ENCODE measurements at regions not wholly inside any gene's neighbourhood (a gene's known extent, or its start where the extent isn't known, plus 50 kb on each side); places are given as distances from the start of the nearest gene placed in this dataset.

- no CpG with 5 or more reads among the region's 3 CpGs for WGBS, 2 donors (ENCODE audit: extremely low coverage in 2 of 2, insufficient read length in 2 of 2, insufficient replicate concordance in 1 of 2)
- Histone ChIP-seq H3K23ac (ENCODE audit: low read depth, low read length, poor library complexity) (no peak overlapping the region), H3K36me3 (replicated peaks in 1 of 2; ENCODE audit: control insufficient read depth in 2 of 2, insufficient read depth in 2 of 2, low read length in 2 of 2) (no peaks in the 10 kb centered on the region), H3K79me1 (ENCODE audit: low read depth, low read length) (no peaks in the 10 kb centered on the region), H3K9ac (ENCODE audit: low read depth, low read length, poor library complexity) (no peak overlapping the region), H3K27ac (replicated peaks; ENCODE audit: low read length) (no peak overlapping the region), H3K18ac (ENCODE audit: low read length) (no peak overlapping the region), H2BK120ac (ENCODE audit: low read depth, low read length) (no peak overlapping the region), H3K4me2 (ENCODE audit: insufficient read depth, low read length, poor library complexity, severe bottlenecking) (no peak overlapping the region), H3K4me3 (ENCODE audit: low read length in 2 of 2) (no peak overlapping the region), H2BK5ac (ENCODE audit: low read length) (no peak overlapping the region), H2BK15ac (ENCODE audit: low read length) (no peak overlapping the region), H3K27me3 (ENCODE audit: control insufficient read depth in 3 of 3, insufficient read depth in 3 of 3, low read depth in 1 of 3, low read length in 3 of 3) (no peaks in the 10 kb centered on the region), H2AFZ (ENCODE audit: low read length) (no peak overlapping the region), H3K9me3 (replicated peaks in 1 of 2; ENCODE audit: control insufficient read depth in 2 of 2, insufficient read depth in 1 of 2, low read depth in 1 of 2, low read length in 2 of 2) (peaks cover 0 to 8% of the 10 kb centered on the region in 2 donors), H3K4ac (ENCODE audit: low read length) (no peak overlapping the region), H4K91ac (ENCODE audit: low read depth, low read length, poor library complexity) (no peak overlapping the region), H2BK12ac (ENCODE audit: low read length) (no peak overlapping the region), H4K8ac (ENCODE audit: low read depth, low read length) (no peak overlapping the region), H3K4me1 (ENCODE audit: control insufficient read depth in 2 of 2, insufficient read depth in 1 of 2, low read depth in 1 of 2, low read length in 2 of 2) (no peaks in the 10 kb centered on the region), H2AK5ac (ENCODE audit: low read depth, low read length) (no peak overlapping the region), H3K14ac (ENCODE audit: low read length) (no peak overlapping the region)
- no peak for DNase-seq (ENCODE audit: low spot score)
Measured at GRCh38 chr10:9157656-9158055, 1103.2 kb downstream of the GATA3 start.

GRCh38 chr10:9158675-9159074, 1104.2 kb downstream of the GATA3 start:
- Histone ChIP-seq H3K27ac (replicated peaks; ENCODE audit: low read length) (no peak overlapping the region), H2BK5ac (ENCODE audit: low read length) (no peak overlapping the region), H3K4me3 (ENCODE audit: low read length in 2 of 2) (no peak overlapping the region), H3K4ac (ENCODE audit: low read length) (no peak overlapping the region), H3K4me1 (ENCODE audit: control insufficient read depth in 2 of 2, insufficient read depth in 1 of 2, low read depth in 1 of 2, low read length in 2 of 2) (no peaks in the 10 kb centered on the region), H4K91ac (ENCODE audit: low read depth, low read length, poor library complexity) (no peak overlapping the region), H2AFZ (ENCODE audit: low read length) (no peak overlapping the region), H3K9me3 (replicated peaks in 1 of 2; ENCODE audit: control insufficient read depth in 2 of 2, insufficient read depth in 1 of 2, low read depth in 1 of 2, low read length in 2 of 2) (peaks cover 0 to 8% of the 10 kb centered on the region in 2 donors), H3K18ac (ENCODE audit: low read length) (no peak overlapping the region), H3K23ac (ENCODE audit: low read depth, low read length, poor library complexity) (no peak overlapping the region), H3K4me2 (ENCODE audit: insufficient read depth, low read length, poor library complexity, severe bottlenecking) (no peak overlapping the region), H2BK15ac (ENCODE audit: low read length) (no peak overlapping the region), H3K36me3 (replicated peaks in 1 of 2; ENCODE audit: control insufficient read depth in 2 of 2, insufficient read depth in 2 of 2, low read length in 2 of 2) (no peaks in the 10 kb centered on the region), H3K79me1 (ENCODE audit: low read depth, low read length) (no peaks in the 10 kb centered on the region), H2BK120ac (ENCODE audit: low read depth, low read length) (no peak overlapping the region), H2AK5ac (ENCODE audit: low read depth, low read length) (no peak overlapping the region), H4K8ac (ENCODE audit: low read depth, low read length) (no peak overlapping the region), H3K9ac (ENCODE audit: low read depth, low read length, poor library complexity) (no peak overlapping the region), H2BK12ac (ENCODE audit: low read length) (no peak overlapping the region), H3K14ac (ENCODE audit: low read length) (no peak overlapping the region), H3K27me3 (ENCODE audit: control insufficient read depth in 3 of 3, insufficient read depth in 3 of 3, low read depth in 1 of 3, low read length in 3 of 3) (no peaks in the 10 kb centered on the region)
- WGBS, 2 donors (ENCODE audit: extremely low coverage in 2 of 2, insufficient read length in 2 of 2, insufficient replicate concordance in 1 of 2), result no CpG with 5 or more reads among the region's 3 CpGs
- no peak for DNase-seq (ENCODE audit: low spot score)

GRCh38 chr10:9160275-9160674, 1105.8 kb downstream of the GATA3 start:
- Histone ChIP-seq H3K14ac (ENCODE audit: low read length) (no peak overlapping the region), H3K4me1 (ENCODE audit: control insufficient read depth in 2 of 2, insufficient read depth in 1 of 2, low read depth in 1 of 2, low read length in 2 of 2) (no peaks in the 10 kb centered on the region), H4K8ac (ENCODE audit: low read depth, low read length) (no peak overlapping the region), H3K23ac (ENCODE audit: low read depth, low read length, poor library complexity) (no peak overlapping the region), H3K79me1 (ENCODE audit: low read depth, low read length) (no peaks in the 10 kb centered on the region), H3K18ac (ENCODE audit: low read length) (no peak overlapping the region), H3K27ac (replicated peaks; ENCODE audit: low read length) (no peak overlapping the region), H4K91ac (ENCODE audit: low read depth, low read length, poor library complexity) (no peak overlapping the region), H3K4ac (ENCODE audit: low read length) (no peak overlapping the region), H2BK120ac (ENCODE audit: low read depth, low read length) (no peak overlapping the region), H2BK15ac (ENCODE audit: low read length) (no peak overlapping the region), H2AFZ (ENCODE audit: low read length) (no peak overlapping the region), H3K9me3 (replicated peaks in 1 of 2; ENCODE audit: control insufficient read depth in 2 of 2, insufficient read depth in 1 of 2, low read depth in 1 of 2, low read length in 2 of 2) (peaks cover 0 to 8% of the 10 kb centered on the region in 2 donors), H3K27me3 (ENCODE audit: control insufficient read depth in 3 of 3, insufficient read depth in 3 of 3, low read depth in 1 of 3, low read length in 3 of 3) (no peaks in the 10 kb centered on the region), H3K4me3 (ENCODE audit: low read length in 2 of 2) (no peak overlapping the region), H3K4me2 (ENCODE audit: insufficient read depth, low read length, poor library complexity, severe bottlenecking) (no peak overlapping the region), H3K9ac (ENCODE audit: low read depth, low read length, poor library complexity) (no peak overlapping the region), H2AK5ac (ENCODE audit: low read depth, low read length) (no peak overlapping the region), H3K36me3 (replicated peaks in 1 of 2; ENCODE audit: control insufficient read depth in 2 of 2, insufficient read depth in 2 of 2, low read length in 2 of 2) (no peaks in the 10 kb centered on the region), H2BK12ac (ENCODE audit: low read length) (no peak overlapping the region), H2BK5ac (ENCODE audit: low read length) (no peak overlapping the region)
- DNase-seq (ENCODE audit: low spot score), result no peak
- no CpG with 5 or more reads among the region's 2 CpGs for WGBS, 2 donors (ENCODE audit: extremely low coverage in 2 of 2, insufficient read length in 2 of 2, insufficient replicate concordance in 1 of 2)

- Histone ChIP-seq H3K4me1 (ENCODE audit: control insufficient read depth in 2 of 2, insufficient read depth in 1 of 2, low read depth in 1 of 2, low read length in 2 of 2) (no peaks in the 10 kb centered on the region), H2BK5ac (ENCODE audit: low read length) (no peak overlapping the region), H3K4me2 (ENCODE audit: insufficient read depth, low read length, poor library complexity, severe bottlenecking) (no peak overlapping the region), H3K4ac (ENCODE audit: low read length) (no peak overlapping the region), H2AFZ (ENCODE audit: low read length) (no peak overlapping the region), H3K27ac (replicated peaks; ENCODE audit: low read length) (no peak overlapping the region), H3K36me3 (replicated peaks in 1 of 2; ENCODE audit: control insufficient read depth in 2 of 2, insufficient read depth in 2 of 2, low read length in 2 of 2) (no peaks in the 10 kb centered on the region), H4K8ac (ENCODE audit: low read depth, low read length) (no peak overlapping the region), H2BK15ac (ENCODE audit: low read length) (no peak overlapping the region), H3K9me3 (replicated peaks in 1 of 2; ENCODE audit: control insufficient read depth in 2 of 2, insufficient read depth in 1 of 2, low read depth in 1 of 2, low read length in 2 of 2) (peaks cover 0 to 8% of the 10 kb centered on the region in 2 donors), H4K91ac (ENCODE audit: low read depth, low read length, poor library complexity) (no peak overlapping the region), H3K14ac (ENCODE audit: low read length) (no peak overlapping the region), H3K27me3 (ENCODE audit: control insufficient read depth in 3 of 3, insufficient read depth in 3 of 3, low read depth in 1 of 3, low read length in 3 of 3) (no peaks in the 10 kb centered on the region), H3K9ac (ENCODE audit: low read depth, low read length, poor library complexity) (no peak overlapping the region), H3K23ac (ENCODE audit: low read depth, low read length, poor library complexity) (no peak overlapping the region), H2AK5ac (ENCODE audit: low read depth, low read length) (no peak overlapping the region), H3K4me3 (ENCODE audit: low read length in 2 of 2) (no peak overlapping the region), H3K18ac (ENCODE audit: low read length) (no peak overlapping the region), H2BK12ac (ENCODE audit: low read length) (no peak overlapping the region), H2BK120ac (ENCODE audit: low read depth, low read length) (no peak overlapping the region), H3K79me1 (ENCODE audit: low read depth, low read length) (no peaks in the 10 kb centered on the region)
- DNase-seq (ENCODE audit: low spot score), result no peak
- 100% methylated on average over 1 of the region's 2 CpGs; no CpG with 5 or more reads in 1 of the 2 donors for WGBS, 2 donors (ENCODE audit: extremely low coverage in 2 of 2, insufficient read length in 2 of 2, insufficient replicate concordance in 1 of 2)
Measured at GRCh38 chr10:9163699-9164098, 1109.2 kb downstream of the GATA3 start.

Measured in neuronal stem cell (in vitro differentiated cells).